Panc1 (cell line): ENCODE measurements at regions not wholly inside any gene's neighbourhood (a gene's known extent, or its start where the extent isn't known, plus 50 kb on each side); places are given as distances from the start of the nearest gene placed in this dataset.

Experiments
- ATAC-seq: fragments of 200-7000 bp; cut with Tn5 transposase; 2 replicates; pipeline ENCODE4 v1.9.1; 2020; ENCODE audit warnings: mild to moderate bottlenecking, moderate library complexity
- BruUV-seq: library from RNA; stranded (reverse); fragments of 400-500 nt; replicated peaks from 2 replicates; lab custom pipeline; 2021; lab: Mats Ljungman, UMichigan
- CTCF ChIA-PET: fragments of 300-600 bp; sonication (Branson Sonifier 250); formaldehyde crosslinking; loops from one replicate; lab custom pipeline; 2022; ENCODE audit warnings: antibody characterized with exemption; lab: Charles Lee
- POLR2A ChIA-PET: fragments of 300-600 bp; sonication (Branson Sonifier 250); formaldehyde crosslinking; loops from one replicate; lab custom pipeline; 2022; ENCODE audit warnings: antibody characterized with exemption; lab: Charles Lee
- DNase-seq: peaks from one replicate; pipeline ENCODE4 v3.0.0-alpha.2; 2010; ENCODE audit warnings: low read depth, low spot score
- H3K27ac ChIP-seq: 2 replicates; pipeline ENCODE4 v1.5.1; 2011; ENCODE audit warnings: mild to moderate bottlenecking, low read length, inconsistent platforms
- H3K27me3 ChIP-seq: fragments of 200-500 bp; sonication (Bioruptor generic); 2 replicates; pipeline ENCODE4 v1.6.0; 2014; ENCODE audit warnings: low read length, inconsistent platforms; ENCODE audit not compliant: control insufficient read depth, insufficient read depth
- H3K36me3 ChIP-seq: fragments of 200-500 bp; sonication (Bioruptor generic); 2 replicates; pipeline ENCODE4 v1.5.1; 2014; ENCODE audit warnings: inconsistent platforms, mild to moderate bottlenecking, low read length, moderate library complexity; ENCODE audit not compliant: control insufficient read depth, insufficient read depth
- H3K4me1 ChIP-seq: 2 replicates; pipeline ENCODE4 v1.5.1; 2011; ENCODE audit warnings: inconsistent platforms, mild to moderate bottlenecking, low read length, moderate library complexity; ENCODE audit not compliant: control insufficient read depth, insufficient read depth
- H3K4me3 ChIP-seq, 2 experiments: 2 replicates each; pipeline ENCODE4 v1.5.1; 2011 to 2012; ENCODE audit warnings: low read depth in 2 of 2, low read length in 2 of 2, mild to moderate bottlenecking in 2 of 2, inconsistent platforms in 1 of 2, moderate library complexity in 1 of 2
- H3K9me3 ChIP-seq: fragments of 200-500 bp; sonication (Bioruptor generic); 2 replicates; pipeline ENCODE4 v1.5.1; 2014; ENCODE audit warnings: low read depth, mild to moderate bottlenecking, inconsistent platforms, low read length, moderate library complexity; ENCODE audit not compliant: control insufficient read depth, insufficient read depth
- POLR2AphosphoS5 ChIP-seq: IDR thresholded peaks from 2 replicates; pipeline ENCODE4 v1.6.1; 2012; ENCODE audit warnings: mild to moderate bottlenecking, low read depth, low read length, moderate library complexity
- SIN3A ChIP-seq: IDR thresholded peaks from 2 replicates; pipeline ENCODE4 v1.6.1; 2012; ENCODE audit warnings: low read depth, mild to moderate bottlenecking, low read length, moderate library complexity, borderline replicate concordance; ENCODE audit not compliant: insufficient read depth
- TCF7L2 ChIP-seq: IDR thresholded peaks from 2 replicates; pipeline ENCODE4 v1.6.1; 2011; ENCODE audit warnings: mild to moderate bottlenecking, low read depth, low read length, inconsistent platforms
- in situ Hi-C: cut with HindIII; loops from 2 replicates; pipeline ENCODE4 v1.10.0; 2016; ENCODE audit warnings: low sequenced_read_pairs, low pct_unique_long_range_greater_than_20kb
- intact Hi-C: fragments of 100-400 bp; cut with micrococcal nuclease; formaldehyde crosslinking; loops from one replicate; pipeline ENCODE4 v1.10.0; 2022; ENCODE audit not compliant: unreplicated experiment
- TF ChIP-seq, protein P1 (sequence below): fragments of 450-650 bp; IDR thresholded peaks from 2 replicates; pipeline ENCODE4 v1.5.1; 2017; ENCODE audit warnings: mild to moderate bottlenecking
- TF ChIP-seq, protein P2 (sequence below), 2 experiments: IDR thresholded peaks; 2 replicates each; pipeline ENCODE4 v1.6.1; 2011 to 2012; ENCODE audit warnings: low read depth in 2 of 2, control low read depth in 1 of 2, low read length in 1 of 2, mild to moderate bottlenecking in 1 of 2, moderate library complexity in 1 of 2; ENCODE audit not compliant: insufficient read depth in 1 of 2

DNA sequence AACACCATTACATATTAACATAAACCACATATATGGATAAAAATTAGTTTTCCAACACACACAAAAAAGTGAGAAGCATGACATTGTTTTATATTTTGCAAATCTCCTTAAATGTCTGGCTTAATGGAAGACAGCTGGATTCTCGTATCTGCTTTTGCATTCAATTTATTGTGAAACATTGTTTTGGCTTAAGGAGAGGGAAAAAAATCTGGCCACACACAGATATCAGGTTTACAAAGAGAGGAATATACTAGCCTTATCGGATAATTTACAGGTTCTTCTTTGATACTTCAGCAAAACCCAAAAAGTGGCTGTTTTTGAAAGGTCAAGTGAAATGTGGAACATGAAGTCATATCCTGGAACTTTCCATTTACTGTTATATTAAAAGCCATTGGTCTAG, 523.5 kb upstream of the ARGLU1 start:
- ATAC-seq, result no peak
- in situ Hi-C loops, result no loop called here
- Histone ChIP-seq H3K4me1 (no peaks in the 10 kb centered on the region), H3K27me3 (no peaks in the 10 kb centered on the region), H3K36me3 (no peaks in the 10 kb centered on the region), H3K27ac (no peak overlapping the region), H3K4me3 (no peak overlapping the region), H3K9me3 (no peaks in the 10 kb centered on the region)
- no TSS peak for BruUV-seq
- DNase-seq, result no peak
- intact Hi-C loops, result no loop called here
- TF ChIP-seq SIN3A (no peak), TCF7L2 (no peak), POLR2AphosphoS5 (no peak)
- TF ChIP-seq, protein P1, sequence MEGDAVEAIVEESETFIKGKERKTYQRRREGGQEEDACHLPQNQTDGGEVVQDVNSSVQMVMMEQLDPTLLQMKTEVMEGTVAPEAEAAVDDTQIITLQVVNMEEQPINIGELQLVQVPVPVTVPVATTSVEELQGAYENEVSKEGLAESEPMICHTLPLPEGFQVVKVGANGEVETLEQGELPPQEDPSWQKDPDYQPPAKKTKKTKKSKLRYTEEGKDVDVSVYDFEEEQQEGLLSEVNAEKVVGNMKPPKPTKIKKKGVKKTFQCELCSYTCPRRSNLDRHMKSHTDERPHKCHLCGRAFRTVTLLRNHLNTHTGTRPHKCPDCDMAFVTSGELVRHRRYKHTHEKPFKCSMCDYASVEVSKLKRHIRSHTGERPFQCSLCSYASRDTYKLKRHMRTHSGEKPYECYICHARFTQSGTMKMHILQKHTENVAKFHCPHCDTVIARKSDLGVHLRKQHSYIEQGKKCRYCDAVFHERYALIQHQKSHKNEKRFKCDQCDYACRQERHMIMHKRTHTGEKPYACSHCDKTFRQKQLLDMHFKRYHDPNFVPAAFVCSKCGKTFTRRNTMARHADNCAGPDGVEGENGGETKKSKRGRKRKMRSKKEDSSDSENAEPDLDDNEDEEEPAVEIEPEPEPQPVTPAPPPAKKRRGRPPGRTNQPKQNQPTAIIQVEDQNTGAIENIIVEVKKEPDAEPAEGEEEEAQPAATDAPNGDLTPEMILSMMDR, result no peak
- TF ChIP-seq, protein P2, sequence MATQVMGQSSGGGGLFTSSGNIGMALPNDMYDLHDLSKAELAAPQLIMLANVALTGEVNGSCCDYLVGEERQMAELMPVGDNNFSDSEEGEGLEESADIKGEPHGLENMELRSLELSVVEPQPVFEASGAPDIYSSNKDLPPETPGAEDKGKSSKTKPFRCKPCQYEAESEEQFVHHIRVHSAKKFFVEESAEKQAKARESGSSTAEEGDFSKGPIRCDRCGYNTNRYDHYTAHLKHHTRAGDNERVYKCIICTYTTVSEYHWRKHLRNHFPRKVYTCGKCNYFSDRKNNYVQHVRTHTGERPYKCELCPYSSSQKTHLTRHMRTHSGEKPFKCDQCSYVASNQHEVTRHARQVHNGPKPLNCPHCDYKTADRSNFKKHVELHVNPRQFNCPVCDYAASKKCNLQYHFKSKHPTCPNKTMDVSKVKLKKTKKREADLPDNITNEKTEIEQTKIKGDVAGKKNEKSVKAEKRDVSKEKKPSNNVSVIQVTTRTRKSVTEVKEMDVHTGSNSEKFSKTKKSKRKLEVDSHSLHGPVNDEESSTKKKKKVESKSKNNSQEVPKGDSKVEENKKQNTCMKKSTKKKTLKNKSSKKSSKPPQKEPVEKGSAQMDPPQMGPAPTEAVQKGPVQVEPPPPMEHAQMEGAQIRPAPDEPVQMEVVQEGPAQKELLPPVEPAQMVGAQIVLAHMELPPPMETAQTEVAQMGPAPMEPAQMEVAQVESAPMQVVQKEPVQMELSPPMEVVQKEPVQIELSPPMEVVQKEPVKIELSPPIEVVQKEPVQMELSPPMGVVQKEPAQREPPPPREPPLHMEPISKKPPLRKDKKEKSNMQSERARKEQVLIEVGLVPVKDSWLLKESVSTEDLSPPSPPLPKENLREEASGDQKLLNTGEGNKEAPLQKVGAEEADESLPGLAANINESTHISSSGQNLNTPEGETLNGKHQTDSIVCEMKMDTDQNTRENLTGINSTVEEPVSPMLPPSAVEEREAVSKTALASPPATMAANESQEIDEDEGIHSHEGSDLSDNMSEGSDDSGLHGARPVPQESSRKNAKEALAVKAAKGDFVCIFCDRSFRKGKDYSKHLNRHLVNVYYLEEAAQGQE (IDR thresholded peaks at IDR 0.05; ENCODE audit: insufficient read depth in 1 of 2, low read depth in 2 of 2, low read length in 1 of 2), result no peak
- ChIA-PET POLR2A (no interaction called here), CTCF (no interaction called here)

DNA sequence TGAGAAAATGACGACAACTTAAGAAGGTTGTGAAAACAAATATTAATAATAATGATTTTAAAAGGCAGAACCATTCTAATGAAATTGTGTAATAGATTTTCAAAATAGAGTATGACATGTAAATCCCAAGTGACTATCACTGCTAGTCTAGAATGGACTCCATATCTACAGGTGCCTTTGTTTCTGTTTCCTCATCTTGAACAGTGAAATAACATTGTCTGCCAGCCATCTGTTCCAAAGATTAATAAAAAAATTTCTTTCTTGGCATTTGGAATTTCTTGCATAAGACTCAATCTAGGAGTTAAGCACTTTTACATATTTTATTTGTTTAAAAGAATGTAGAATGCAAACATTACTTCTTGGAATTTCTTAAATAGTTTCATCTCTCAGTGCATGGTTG, 520.1 kb upstream of the ARGLU1 start:
- Histone ChIP-seq H3K27ac (no peak overlapping the region), H3K36me3 (no peaks in the 10 kb centered on the region), H3K4me3 (no peak overlapping the region), H3K9me3 (no peaks in the 10 kb centered on the region), H3K27me3 (no peaks in the 10 kb centered on the region), H3K4me1 (no peaks in the 10 kb centered on the region)
- in situ Hi-C loops (no loop called here), intact Hi-C loops (no loop called here)
- ATAC-seq, result no peak
- ChIA-PET CTCF (no interaction called here), POLR2A (no interaction called here)
- DNase-seq, result no peak
- no TSS peak for BruUV-seq
- TF ChIP-seq POLR2AphosphoS5 (no peak), SIN3A (no peak)
- TF ChIP-seq, protein P1, result no peak
